ENCODE measurements at regions not wholly inside any gene's neighbourhood (a gene's known extent, or its start where the extent isn't known, plus 50 kb on each side); places are given as distances from the start of the nearest gene placed in this dataset.

DNA sequence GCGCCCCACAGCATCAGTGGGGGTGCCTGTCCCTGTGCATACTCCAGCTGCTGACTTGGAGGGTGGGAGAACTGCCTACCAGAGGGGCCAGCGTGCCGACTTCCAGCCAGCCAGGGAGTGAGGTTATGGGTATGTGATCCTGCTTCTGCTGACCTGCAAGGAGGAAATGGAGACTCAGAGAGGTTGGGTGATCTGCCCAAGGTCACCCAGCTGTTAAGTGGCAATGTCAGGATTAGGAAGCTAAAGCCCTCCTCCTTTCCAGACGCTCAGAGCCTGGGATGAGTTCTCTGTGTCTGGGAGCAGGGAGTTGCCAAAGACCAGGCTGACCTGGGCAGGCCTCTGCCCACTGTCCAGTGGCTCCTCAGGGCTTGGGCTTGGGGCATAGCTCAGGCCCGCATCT, 169.6 kb downstream of the GLI2 start:
- Histone ChIP-seq H3K4me1 (ENCODE audit: control extremely low read depth in 1 of 4, control insufficient read depth in 4 of 4, insufficient read depth in 4 of 4, low read length in 3 of 4) (no peaks in the 10 kb centered on the region), H3K9me3 (ENCODE audit: control extremely low read depth in 1 of 5, control insufficient read depth in 4 of 5, insufficient read depth in 2 of 5, low read depth in 1 of 5, low read length in 4 of 5) (no peaks in the 10 kb centered on the region), H3K36me3 (ENCODE audit: control insufficient read depth in 4 of 4, insufficient read depth in 4 of 4, low read length in 3 of 4) (no peaks in the 10 kb centered on the region), H3K4me3 (ENCODE audit: control insufficient read depth in 1 of 7, extremely low read depth in 1 of 7, insufficient read depth in 4 of 7, low read depth in 2 of 7, low read length in 6 of 7) (no peak overlapping the region), H3K27me3 (replicated peaks in 2 of 5; ENCODE audit: control insufficient read depth in 4 of 5, insufficient read depth in 5 of 5, low read length in 4 of 5) (peaks cover 0 to 2% (median 1%) of the 10 kb centered on the region in 5 experiments), H3K27ac (ENCODE audit: insufficient read depth in 1 of 2, low read depth in 1 of 2, low read length in 2 of 2, poor library complexity in 1 of 2, severe bottlenecking in 2 of 2) (no peak overlapping the region)
- DNase-seq: no peak
- CTCF ChIA-PET: no interaction called here
- 93% methylated on average over 5 of the region's 5 CpGs for WGBS (ENCODE audit: insufficient coverage)
- POLR2A ChIA-PET: no interaction called here

DNA sequence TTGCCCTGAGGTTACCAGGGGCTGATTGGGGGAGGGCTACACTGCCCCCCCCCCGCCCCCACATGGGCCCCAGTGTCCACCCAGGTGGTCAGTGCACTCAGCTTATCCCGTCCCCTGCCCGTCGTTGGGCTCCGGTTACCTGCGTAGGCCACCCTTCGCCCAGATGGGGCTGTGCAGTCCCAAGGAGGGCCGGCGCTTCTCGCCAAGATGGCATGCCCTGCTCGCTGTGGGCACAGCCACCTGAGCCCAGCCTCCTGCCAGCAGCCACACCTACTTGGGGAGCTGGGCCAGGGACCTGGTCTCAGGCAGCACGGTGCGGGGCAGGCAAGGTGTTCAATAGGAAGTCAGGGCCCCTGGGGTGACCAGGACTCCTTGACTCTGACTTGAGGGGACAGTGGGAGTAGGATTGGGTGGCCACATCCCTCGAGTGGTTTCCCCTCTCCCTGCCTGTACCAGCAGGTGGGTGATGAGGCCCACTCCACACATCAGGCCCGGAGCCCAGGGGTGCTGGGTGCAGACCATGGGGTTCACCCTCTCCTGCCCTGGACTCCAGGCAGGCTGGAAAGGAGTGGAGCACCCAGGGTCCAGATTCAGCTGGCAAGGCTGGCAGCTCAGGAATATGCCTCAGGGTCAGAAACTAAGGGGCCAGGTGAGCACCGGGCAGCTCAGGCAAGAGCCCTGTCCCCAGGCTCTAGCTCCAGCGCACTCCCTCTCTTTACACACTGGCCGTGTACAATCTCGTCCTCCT, 170.3 kb downstream of the GLI2 start:
- no peaks in the 10 kb centered on the region for H3K36me3 ChIP-seq (ENCODE audit: control insufficient read depth in 4 of 4, insufficient read depth in 4 of 4, low read length in 3 of 4)
- CTCF ChIA-PET: no interaction called here
- no peaks in the 10 kb centered on the region for H3K9me3 ChIP-seq (ENCODE audit: control extremely low read depth in 1 of 5, control insufficient read depth in 4 of 5, insufficient read depth in 2 of 5, low read depth in 1 of 5, low read length in 4 of 5)
- POLR2A ChIA-PET: no interaction called here
- no peaks in the 10 kb centered on the region for H3K4me1 ChIP-seq (ENCODE audit: control extremely low read depth in 1 of 4, control insufficient read depth in 4 of 4, insufficient read depth in 4 of 4, low read length in 3 of 4)
- peaks cover 0 to 2% (median 0%) of the 10 kb centered on the region in 5 experiments for H3K27me3 ChIP-seq (replicated peaks in 2 of 5; ENCODE audit: control insufficient read depth in 4 of 5, insufficient read depth in 5 of 5, low read length in 4 of 5)
- no peak for DNase-seq
- WGBS (ENCODE audit: insufficient coverage): 93% methylated on average over 15 of the region's 19 CpGs
- no peak overlapping the region for H3K4me3 ChIP-seq (ENCODE audit: control insufficient read depth in 1 of 7, extremely low read depth in 1 of 7, insufficient read depth in 4 of 7, low read depth in 2 of 7, low read length in 6 of 7)
- no peak overlapping the region for H3K27ac ChIP-seq (ENCODE audit: insufficient read depth in 1 of 2, low read depth in 1 of 2, low read length in 2 of 2, poor library complexity in 1 of 2, severe bottlenecking in 2 of 2)

DNA sequence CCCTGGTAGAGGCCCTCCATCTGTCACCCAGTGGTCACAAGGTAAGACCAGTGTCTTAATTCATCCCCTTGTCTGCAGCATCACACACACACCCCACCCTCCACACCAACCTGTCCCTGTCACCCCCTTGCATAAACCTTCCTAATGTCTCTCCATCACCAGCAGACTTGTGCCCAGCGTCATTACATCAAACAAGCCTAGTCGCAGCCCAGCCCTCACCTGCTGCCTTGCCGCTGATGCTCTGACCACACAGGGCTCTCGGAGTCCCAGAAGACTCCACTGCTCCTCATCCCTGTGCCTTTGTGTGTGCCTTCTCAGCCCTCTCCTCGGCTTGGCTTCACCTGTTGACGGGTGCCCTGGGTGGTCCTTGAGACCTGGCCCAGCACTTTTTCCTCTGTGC, 171.2 kb downstream of the GLI2 start:
- Histone ChIP-seq H3K27ac (ENCODE audit: insufficient read depth in 1 of 2, low read depth in 1 of 2, low read length in 2 of 2, poor library complexity in 1 of 2, severe bottlenecking in 2 of 2) (no peak overlapping the region), H3K27me3 (replicated peaks in 2 of 5; ENCODE audit: control insufficient read depth in 4 of 5, insufficient read depth in 5 of 5, low read length in 4 of 5) (peaks cover 0 to 2% (median 0%) of the 10 kb centered on the region in 5 experiments), H3K4me1 (ENCODE audit: control extremely low read depth in 1 of 4, control insufficient read depth in 4 of 4, insufficient read depth in 4 of 4, low read length in 3 of 4) (peaks cover 0 to 2% (median 0%) of the 10 kb centered on the region in 4 experiments), H3K9me3 (ENCODE audit: control extremely low read depth in 1 of 5, control insufficient read depth in 4 of 5, insufficient read depth in 2 of 5, low read depth in 1 of 5, low read length in 4 of 5) (no peaks in the 10 kb centered on the region), H3K36me3 (ENCODE audit: control insufficient read depth in 4 of 4, insufficient read depth in 4 of 4, low read length in 3 of 4) (no peaks in the 10 kb centered on the region), H3K4me3 (ENCODE audit: control insufficient read depth in 1 of 7, extremely low read depth in 1 of 7, insufficient read depth in 4 of 7, low read depth in 2 of 7, low read length in 6 of 7) (no peak overlapping the region)
- 97% methylated on average over 6 of the region's 6 CpGs for WGBS (ENCODE audit: insufficient coverage)
- ChIA-PET CTCF (no interaction called here), POLR2A (no interaction called here)
- DNase-seq: no peak

DNA sequence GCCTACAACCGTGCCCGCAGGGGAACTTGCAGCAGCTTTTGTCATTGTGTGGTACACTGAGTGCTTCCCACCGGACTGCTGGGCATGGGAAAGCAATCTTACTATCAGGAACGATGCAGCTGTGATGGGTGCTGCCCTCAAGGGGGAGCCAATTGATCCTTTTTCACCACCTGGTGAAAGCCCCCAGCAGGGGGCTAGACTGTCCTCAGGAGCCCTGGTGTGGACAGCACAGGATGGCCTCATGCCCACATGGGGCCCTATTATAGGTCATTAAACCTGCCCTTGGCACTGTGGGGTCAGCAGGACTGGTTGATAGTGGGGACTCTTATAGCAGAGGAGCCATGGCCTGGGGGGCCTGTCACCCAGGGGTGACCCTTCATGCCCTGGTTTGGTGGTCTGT, 172.2 kb downstream of the GLI2 start:
- CTCF ChIA-PET: no interaction called here
- no peak for DNase-seq

DNA sequence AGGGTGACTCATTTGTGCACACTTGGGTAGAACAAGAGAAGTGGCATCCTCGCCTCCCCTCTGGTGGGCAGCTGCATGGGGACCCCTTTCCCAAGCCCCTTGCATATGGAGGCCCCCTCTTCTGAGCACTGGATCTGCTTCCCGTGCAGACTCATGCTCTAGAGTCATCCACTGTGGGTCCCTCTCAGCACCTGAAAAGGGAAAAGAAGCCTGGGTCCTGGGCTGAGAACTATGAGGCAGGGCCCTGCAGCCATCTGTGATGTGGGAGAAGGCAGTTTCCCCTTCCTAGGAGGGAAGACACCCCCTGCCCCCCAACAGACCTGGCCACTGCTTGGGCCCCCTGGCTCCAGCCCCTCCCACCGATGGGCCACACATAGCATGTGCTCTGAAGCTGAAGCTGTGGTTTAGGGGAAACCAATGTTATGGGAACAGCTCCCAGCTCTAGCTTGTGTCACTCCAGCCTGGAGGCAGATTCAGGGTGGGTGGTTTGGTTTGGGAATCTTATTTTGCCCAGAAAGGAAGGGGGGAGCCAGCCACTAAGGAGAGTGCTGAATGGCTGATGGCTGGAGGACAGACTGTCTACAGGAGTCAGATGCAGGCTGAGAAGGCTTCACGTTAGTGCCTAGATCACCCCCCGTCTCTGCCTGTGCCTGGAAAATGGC, 172.8 kb downstream of the GLI2 start:
- Histone ChIP-seq H3K36me3 (ENCODE audit: control insufficient read depth in 4 of 4, insufficient read depth in 4 of 4, low read length in 3 of 4) (no peaks in the 10 kb centered on the region), H3K4me3 (ENCODE audit: control insufficient read depth in 1 of 7, extremely low read depth in 1 of 7, insufficient read depth in 4 of 7, low read depth in 2 of 7, low read length in 6 of 7) (no peak overlapping the region), H3K4me1 (ENCODE audit: control extremely low read depth in 1 of 4, control insufficient read depth in 4 of 4, insufficient read depth in 4 of 4, low read length in 3 of 4) (peaks cover 0 to 2% (median 0%) of the 10 kb centered on the region in 4 experiments), H3K27ac (ENCODE audit: insufficient read depth in 1 of 2, low read depth in 1 of 2, low read length in 2 of 2, poor library complexity in 1 of 2, severe bottlenecking in 2 of 2) (no peak overlapping the region), H3K9me3 (ENCODE audit: control extremely low read depth in 1 of 5, control insufficient read depth in 4 of 5, insufficient read depth in 2 of 5, low read depth in 1 of 5, low read length in 4 of 5) (no peaks in the 10 kb centered on the region), H3K27me3 (replicated peaks in 2 of 5; ENCODE audit: control insufficient read depth in 4 of 5, insufficient read depth in 5 of 5, low read length in 4 of 5) (peaks cover 0 to 3% (median 0%) of the 10 kb centered on the region in 5 experiments)
- ChIA-PET POLR2A (no interaction called here), CTCF (no interaction called here)
- 94% methylated on average over 4 of the region's 5 CpGs for WGBS (ENCODE audit: insufficient coverage)
- no peak for DNase-seq

More for the DNA sequence above, 172.2 kb downstream of the GLI2 start:
- H3K27ac ChIP-seq (ENCODE audit: insufficient read depth in 1 of 2, low read depth in 1 of 2, low read length in 2 of 2, poor library complexity in 1 of 2, severe bottlenecking in 2 of 2): no peak overlapping the region
- H3K27me3 ChIP-seq (replicated peaks in 2 of 5; ENCODE audit: control insufficient read depth in 4 of 5, insufficient read depth in 5 of 5, low read length in 4 of 5): peaks cover 0 to 3% (median 0%) of the 10 kb centered on the region in 5 experiments
- no peak overlapping the region for H3K4me3 ChIP-seq (ENCODE audit: control insufficient read depth in 1 of 7, extremely low read depth in 1 of 7, insufficient read depth in 4 of 7, low read depth in 2 of 7, low read length in 6 of 7)
- POLR2A ChIA-PET: no interaction called here
- no peaks in the 10 kb centered on the region for H3K9me3 ChIP-seq (ENCODE audit: control extremely low read depth in 1 of 5, control insufficient read depth in 4 of 5, insufficient read depth in 2 of 5, low read depth in 1 of 5, low read length in 4 of 5)
- 100% methylated on average over 4 of the region's 4 CpGs for WGBS (ENCODE audit: insufficient coverage)
- H3K4me1 ChIP-seq (ENCODE audit: control extremely low read depth in 1 of 4, control insufficient read depth in 4 of 4, insufficient read depth in 4 of 4, low read length in 3 of 4): peaks cover 0 to 2% (median 0%) of the 10 kb centered on the region in 4 experiments
- no peaks in the 10 kb centered on the region for H3K36me3 ChIP-seq (ENCODE audit: control insufficient read depth in 4 of 4, insufficient read depth in 4 of 4, low read length in 3 of 4)

DNA sequence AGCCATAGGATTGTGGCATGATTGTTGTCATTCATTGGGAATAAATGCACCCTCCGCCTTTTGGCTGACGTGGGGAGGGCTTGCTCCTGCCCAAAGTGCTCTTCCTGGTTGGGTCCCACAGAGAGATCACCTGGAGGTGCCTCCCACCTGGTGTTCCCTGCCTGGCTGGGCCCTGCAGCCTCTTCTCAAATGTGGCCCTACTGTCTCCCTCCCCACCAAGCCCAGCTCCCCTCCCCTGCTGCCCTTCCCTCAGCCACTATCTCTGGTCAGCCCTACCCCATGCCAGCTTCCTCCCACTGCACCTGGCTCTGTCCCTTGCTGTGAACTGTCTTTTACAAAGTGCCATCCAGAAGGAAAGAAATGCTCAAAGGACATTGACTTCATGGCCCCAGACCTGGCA, 173.4 kb downstream of the GLI2 start:
- Histone ChIP-seq H3K4me3 (ENCODE audit: control insufficient read depth in 1 of 7, extremely low read depth in 1 of 7, insufficient read depth in 4 of 7, low read depth in 2 of 7, low read length in 6 of 7) (no peak overlapping the region), H3K4me1 (ENCODE audit: control extremely low read depth in 1 of 4, control insufficient read depth in 4 of 4, insufficient read depth in 4 of 4, low read length in 3 of 4) (peaks cover 0 to 2% (median 0%) of the 10 kb centered on the region in 4 experiments), H3K9me3 (ENCODE audit: control extremely low read depth in 1 of 5, control insufficient read depth in 4 of 5, insufficient read depth in 2 of 5, low read depth in 1 of 5, low read length in 4 of 5) (no peaks in the 10 kb centered on the region), H3K36me3 (ENCODE audit: control insufficient read depth in 4 of 4, insufficient read depth in 4 of 4, low read length in 3 of 4) (no peaks in the 10 kb centered on the region), H3K27ac (ENCODE audit: insufficient read depth in 1 of 2, low read depth in 1 of 2, low read length in 2 of 2, poor library complexity in 1 of 2, severe bottlenecking in 2 of 2) (no peak overlapping the region), H3K27me3 (replicated peaks in 2 of 5; ENCODE audit: control insufficient read depth in 4 of 5, insufficient read depth in 5 of 5, low read length in 4 of 5) (peaks cover 0 to 3% (median 0%) of the 10 kb centered on the region in 5 experiments)
- ChIA-PET POLR2A (no interaction called here), CTCF (no interaction called here)
- DNase-seq: no peak
- WGBS (ENCODE audit: insufficient coverage): 94% methylated on average over 2 of the region's 2 CpGs

DNA sequence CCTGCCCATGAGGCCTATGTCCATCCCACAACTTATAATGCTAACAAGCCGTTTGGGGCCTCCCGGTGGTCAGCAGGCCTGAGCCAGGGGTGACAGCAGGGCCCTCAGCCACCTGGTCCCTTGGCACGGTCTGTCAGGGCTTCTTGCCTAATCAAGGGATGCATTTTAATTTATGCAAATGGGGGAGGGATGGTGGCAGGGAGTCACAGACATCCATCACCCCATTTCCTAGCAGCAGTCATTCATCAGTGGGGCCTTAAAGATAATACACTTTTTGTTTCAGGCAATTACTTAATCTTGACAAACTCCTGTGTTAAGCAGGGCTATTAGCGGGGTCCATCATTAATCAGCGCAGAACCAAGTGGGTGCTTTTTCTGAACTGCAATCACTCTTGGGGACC, 174.5 kb downstream of the GLI2 start:
- H3K4me3 ChIP-seq (ENCODE audit: control insufficient read depth in 1 of 7, extremely low read depth in 1 of 7, insufficient read depth in 4 of 7, low read depth in 2 of 7, low read length in 6 of 7): no peak overlapping the region
- H3K36me3 ChIP-seq (ENCODE audit: control insufficient read depth in 4 of 4, insufficient read depth in 4 of 4, low read length in 3 of 4): no peaks in the 10 kb centered on the region
- H3K9me3 ChIP-seq (ENCODE audit: control extremely low read depth in 1 of 5, control insufficient read depth in 4 of 5, insufficient read depth in 2 of 5, low read depth in 1 of 5, low read length in 4 of 5): no peaks in the 10 kb centered on the region
- ChIA-PET CTCF (no interaction called here), POLR2A (no interaction called here)
- 100% methylated on average over 4 of the region's 5 CpGs for WGBS (ENCODE audit: insufficient coverage)
- DNase-seq: no peak
- H3K27me3 ChIP-seq (replicated peaks in 2 of 5; ENCODE audit: control insufficient read depth in 4 of 5, insufficient read depth in 5 of 5, low read length in 4 of 5): peaks cover 0 to 3% (median 0%) of the 10 kb centered on the region in 5 experiments
- no peak overlapping the region for H3K27ac ChIP-seq (ENCODE audit: insufficient read depth in 1 of 2, low read depth in 1 of 2, low read length in 2 of 2, poor library complexity in 1 of 2, severe bottlenecking in 2 of 2)
- H3K4me1 ChIP-seq (ENCODE audit: control extremely low read depth in 1 of 4, control insufficient read depth in 4 of 4, insufficient read depth in 4 of 4, low read length in 3 of 4): peaks cover 0 to 2% (median 0%) of the 10 kb centered on the region in 4 experiments
